OCI-LY1 (cell line): ENCODE measurements at regions not wholly inside any gene's neighbourhood (a gene's known extent, or its start where the extent isn't known, plus 50 kb on each side); places are given as distances from the start of the nearest gene placed in this dataset.

Experiments
- EZH2 ChIP-seq: fragments of 200-600 bp; sonication (generic), shearing (Covaris generic); IDR thresholded peaks from 2 replicates; pipeline ENCODE4 v1.8.0; 2017; ENCODE audit warnings: borderline replicate concordance, mixed run types, mild to moderate bottlenecking, antibody characterized with exemption, low read length, moderate library complexity, mixed read lengths
- TF ChIP-seq, protein P1 (sequence below): fragments of 200-600 bp; sonication (generic), shearing (Covaris generic); IDR thresholded peaks from 2 replicates; pipeline ENCODE4 v1.5.1; 2017; ENCODE audit warnings: mild to moderate bottlenecking, antibody characterized with exemption, low read length, moderate library complexity, mixed read lengths

- TF ChIP-seq EZH2, result no peak
- TF ChIP-seq, protein P1, sequence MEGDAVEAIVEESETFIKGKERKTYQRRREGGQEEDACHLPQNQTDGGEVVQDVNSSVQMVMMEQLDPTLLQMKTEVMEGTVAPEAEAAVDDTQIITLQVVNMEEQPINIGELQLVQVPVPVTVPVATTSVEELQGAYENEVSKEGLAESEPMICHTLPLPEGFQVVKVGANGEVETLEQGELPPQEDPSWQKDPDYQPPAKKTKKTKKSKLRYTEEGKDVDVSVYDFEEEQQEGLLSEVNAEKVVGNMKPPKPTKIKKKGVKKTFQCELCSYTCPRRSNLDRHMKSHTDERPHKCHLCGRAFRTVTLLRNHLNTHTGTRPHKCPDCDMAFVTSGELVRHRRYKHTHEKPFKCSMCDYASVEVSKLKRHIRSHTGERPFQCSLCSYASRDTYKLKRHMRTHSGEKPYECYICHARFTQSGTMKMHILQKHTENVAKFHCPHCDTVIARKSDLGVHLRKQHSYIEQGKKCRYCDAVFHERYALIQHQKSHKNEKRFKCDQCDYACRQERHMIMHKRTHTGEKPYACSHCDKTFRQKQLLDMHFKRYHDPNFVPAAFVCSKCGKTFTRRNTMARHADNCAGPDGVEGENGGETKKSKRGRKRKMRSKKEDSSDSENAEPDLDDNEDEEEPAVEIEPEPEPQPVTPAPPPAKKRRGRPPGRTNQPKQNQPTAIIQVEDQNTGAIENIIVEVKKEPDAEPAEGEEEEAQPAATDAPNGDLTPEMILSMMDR, result no peak
Observed at GRCh38 chr2:147030966-147031720, 813.7 kb upstream of the ACVR2A start.
